DND-41 (cell line): ENCODE measurements at regions not wholly inside any gene's neighbourhood (a gene's known extent, or its start where the extent isn't known, plus 50 kb on each side); places are given as distances from the start of the nearest gene placed in this dataset.

Source experiments
- ATAC-seq: fragments of 200-7000 bp; cut with Tn5 transposase; 3 replicates; pipeline ENCODE4 v1.9.1; 2021; ENCODE audit warnings: low read depth; ENCODE audit not compliant: insufficient read depth
- DNase-seq: peaks from one replicate; pipeline ENCODE4 v3.0.0-alpha.2; 2020
- H2AFZ ChIP-seq: 2 replicates; pipeline ENCODE4 v1.6.0; 2012; ENCODE audit warnings: low read depth, low read length
- H3K27ac ChIP-seq: 2 replicates; pipeline ENCODE4 v1.5.1; 2012; ENCODE audit warnings: low read length, inconsistent platforms
- H3K27me3 ChIP-seq: fragments of 200-600 bp; sonication (generic); 2 replicates; pipeline ENCODE4 v1.6.0; 2012; ENCODE audit warnings: low read length, mild to moderate bottlenecking, inconsistent platforms; ENCODE audit not compliant: insufficient read depth, poor library complexity
- H3K36me3 ChIP-seq: 2 replicates; pipeline ENCODE4 v1.5.1; 2012; ENCODE audit warnings: low read length, inconsistent platforms; ENCODE audit not compliant: insufficient read depth
- H3K4me1 ChIP-seq: 2 replicates; pipeline ENCODE4 v1.5.1; 2012; ENCODE audit warnings: mild to moderate bottlenecking, low read length; ENCODE audit not compliant: insufficient read depth
- H3K4me2 ChIP-seq: 2 replicates; pipeline ENCODE4 v1.6.0; 2012; ENCODE audit warnings: mild to moderate bottlenecking, moderate library complexity, low read length, inconsistent platforms; ENCODE audit not compliant: insufficient read depth
- H3K4me3 ChIP-seq, 2 experiments: fragments of 200-600 bp in 1 of 2; shearing (Covaris generic) in 1 of 2; 2 replicates each; pipeline ENCODE4 v1.5.1; 2012 to 2016; ENCODE audit warnings: inconsistent platforms in 2 of 2, low read length in 2 of 2, mild to moderate bottlenecking in 2 of 2, low read depth in 1 of 2, moderate library complexity in 1 of 2
- H3K79me2 ChIP-seq: 2 replicates; pipeline ENCODE4 v1.6.0; 2012; ENCODE audit warnings: low read length, inconsistent platforms; ENCODE audit not compliant: insufficient read depth
- H3K9ac ChIP-seq: 2 replicates; pipeline ENCODE4 v1.6.0; 2012; ENCODE audit warnings: low read depth, mild to moderate bottlenecking, inconsistent platforms, low read length, moderate library complexity
- H3K9me3 ChIP-seq: 2 replicates; pipeline ENCODE4 v1.5.1; 2012; ENCODE audit warnings: low read length, moderate library complexity, mild to moderate bottlenecking, inconsistent platforms; ENCODE audit not compliant: insufficient read depth, severe bottlenecking
- H4K20me1 ChIP-seq: 2 replicates; pipeline ENCODE4 v1.6.0; 2012; ENCODE audit warnings: low read length; ENCODE audit not compliant: insufficient read depth
- EZH2 ChIP-seq: IDR thresholded peaks from 3 replicates; pipeline ENCODE4 v1.6.1; 2012; ENCODE audit warnings: borderline replicate concordance, low read depth, mild to moderate bottlenecking, moderate library complexity, low read length, inconsistent platforms; ENCODE audit not compliant: severe bottlenecking
- TF ChIP-seq, protein P1 (sequence below): IDR thresholded peaks from 2 replicates; pipeline ENCODE4 v1.5.1; 2012; ENCODE audit warnings: borderline replicate concordance, low read length, moderate library complexity, mild to moderate bottlenecking; ENCODE audit not compliant: poor library complexity, severe bottlenecking; ENCODE audit errors: extremely low read depth

DNA sequence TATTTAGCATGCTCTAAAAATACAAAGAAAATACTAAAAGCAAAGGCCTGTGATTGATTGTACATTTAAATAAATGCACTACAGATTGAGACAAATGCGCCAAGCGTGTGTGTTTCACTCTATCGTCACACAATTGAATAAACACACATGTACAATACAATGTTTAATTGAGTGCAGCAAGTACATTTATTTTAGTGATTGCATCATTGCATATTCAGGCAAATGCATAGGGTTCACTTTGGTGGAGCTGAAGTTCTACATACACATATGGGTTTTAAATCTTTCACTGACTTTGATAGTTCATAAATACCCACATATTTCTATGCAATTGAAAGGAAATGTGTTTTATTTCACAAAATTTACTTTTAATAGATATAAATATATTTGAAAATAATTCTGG, 750.6 kb upstream of the MMS22L start:
- DNase-seq (no peak), ATAC-seq (no peak)
- Histone ChIP-seq H3K9me3 (no peaks in the 10 kb centered on the region), H3K36me3 (no peaks in the 10 kb centered on the region), H3K4me1 (no peaks in the 10 kb centered on the region), H3K4me3 (no peak overlapping the region), H4K20me1 (no peaks in the 10 kb centered on the region), H3K9ac (no peak overlapping the region), H3K4me2 (no peak overlapping the region), H3K27me3 (no peaks in the 10 kb centered on the region), H3K27ac (no peak overlapping the region), H3K79me2 (no peaks in the 10 kb centered on the region), H2AFZ (no peak overlapping the region)
- TF ChIP-seq, protein P1, sequence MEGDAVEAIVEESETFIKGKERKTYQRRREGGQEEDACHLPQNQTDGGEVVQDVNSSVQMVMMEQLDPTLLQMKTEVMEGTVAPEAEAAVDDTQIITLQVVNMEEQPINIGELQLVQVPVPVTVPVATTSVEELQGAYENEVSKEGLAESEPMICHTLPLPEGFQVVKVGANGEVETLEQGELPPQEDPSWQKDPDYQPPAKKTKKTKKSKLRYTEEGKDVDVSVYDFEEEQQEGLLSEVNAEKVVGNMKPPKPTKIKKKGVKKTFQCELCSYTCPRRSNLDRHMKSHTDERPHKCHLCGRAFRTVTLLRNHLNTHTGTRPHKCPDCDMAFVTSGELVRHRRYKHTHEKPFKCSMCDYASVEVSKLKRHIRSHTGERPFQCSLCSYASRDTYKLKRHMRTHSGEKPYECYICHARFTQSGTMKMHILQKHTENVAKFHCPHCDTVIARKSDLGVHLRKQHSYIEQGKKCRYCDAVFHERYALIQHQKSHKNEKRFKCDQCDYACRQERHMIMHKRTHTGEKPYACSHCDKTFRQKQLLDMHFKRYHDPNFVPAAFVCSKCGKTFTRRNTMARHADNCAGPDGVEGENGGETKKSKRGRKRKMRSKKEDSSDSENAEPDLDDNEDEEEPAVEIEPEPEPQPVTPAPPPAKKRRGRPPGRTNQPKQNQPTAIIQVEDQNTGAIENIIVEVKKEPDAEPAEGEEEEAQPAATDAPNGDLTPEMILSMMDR, result no peak
- no peak for TF ChIP-seq EZH2

DNA sequence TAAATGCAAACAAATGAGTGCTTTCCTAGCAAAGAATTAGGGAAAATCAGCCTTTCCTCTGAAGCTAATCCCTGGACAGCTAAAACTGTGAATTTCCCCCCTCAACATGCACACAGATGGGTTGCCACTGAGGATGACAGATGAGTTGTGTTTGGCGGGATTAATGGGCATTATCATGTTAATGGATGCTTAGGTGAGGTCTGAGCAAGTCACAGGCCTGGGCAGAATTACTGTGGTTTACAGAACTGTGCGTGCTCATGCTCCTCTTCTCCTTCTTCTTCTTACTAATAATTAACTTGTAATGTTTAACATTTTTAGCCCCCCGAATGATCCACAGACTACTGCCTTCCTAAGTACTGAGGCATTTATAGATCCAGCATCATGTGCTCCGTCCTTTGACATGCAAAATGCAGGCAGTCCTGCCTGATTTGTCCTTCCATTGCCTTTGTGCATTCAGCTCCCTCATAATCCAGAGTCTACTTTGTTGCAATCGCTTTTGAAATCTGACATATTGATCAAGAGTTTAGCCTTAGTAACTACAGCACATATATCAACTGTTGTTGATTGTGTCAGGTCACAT, 753.4 kb upstream of the MMS22L start:
- no peak for TF ChIP-seq EZH2
- TF ChIP-seq, protein P1, result no peak
- Histone ChIP-seq H3K4me2 (no peak overlapping the region), H3K79me2 (no peaks in the 10 kb centered on the region), H3K27ac (no peak overlapping the region), H3K4me1 (no peaks in the 10 kb centered on the region), H3K4me3 (no peak overlapping the region), H3K36me3 (no peaks in the 10 kb centered on the region), H2AFZ (no peak overlapping the region), H3K9ac (no peak overlapping the region), H4K20me1 (no peaks in the 10 kb centered on the region), H3K9me3 (no peaks in the 10 kb centered on the region), H3K27me3 (no peaks in the 10 kb centered on the region)
- DNase-seq (no peak), ATAC-seq (no peak)

DNA sequence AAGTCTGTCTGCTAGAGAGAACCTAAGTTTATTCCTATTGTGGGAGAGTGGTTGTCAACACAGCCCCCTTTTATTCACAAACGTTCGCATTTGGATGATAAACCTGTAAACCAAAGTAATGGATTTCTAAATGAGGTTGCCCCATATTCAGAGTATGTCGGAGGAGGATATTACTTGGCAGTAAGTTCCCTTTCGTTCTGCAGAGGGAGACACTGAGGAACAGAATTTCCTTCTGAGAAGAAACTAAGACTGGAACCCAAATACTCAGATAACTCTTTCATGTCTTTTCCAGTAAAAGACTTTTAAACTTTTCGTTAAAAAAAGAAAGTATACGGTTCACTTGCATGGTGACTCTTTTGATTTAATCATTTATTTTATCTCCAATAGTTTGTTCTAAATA, 754.6 kb upstream of the MMS22L start:
- no peak overlapping the region for H3K27ac ChIP-seq
- H3K79me2 ChIP-seq, result no peaks in the 10 kb centered on the region
- no peak overlapping the region for H3K4me3 ChIP-seq
- no peaks in the 10 kb centered on the region for H3K27me3 ChIP-seq
- H4K20me1 ChIP-seq, result no peaks in the 10 kb centered on the region
- no peak overlapping the region for H3K4me2 ChIP-seq
- TF ChIP-seq, protein P1, result no peak
- no peak for TF ChIP-seq EZH2
- H3K9me3 ChIP-seq, result no peaks in the 10 kb centered on the region
- no peak for ATAC-seq
- no peak for DNase-seq
- no peak overlapping the region for H2AFZ ChIP-seq
- no peaks in the 10 kb centered on the region for H3K36me3 ChIP-seq
- H3K9ac ChIP-seq, result no peak overlapping the region
- no peaks in the 10 kb centered on the region for H3K4me1 ChIP-seq

DNA sequence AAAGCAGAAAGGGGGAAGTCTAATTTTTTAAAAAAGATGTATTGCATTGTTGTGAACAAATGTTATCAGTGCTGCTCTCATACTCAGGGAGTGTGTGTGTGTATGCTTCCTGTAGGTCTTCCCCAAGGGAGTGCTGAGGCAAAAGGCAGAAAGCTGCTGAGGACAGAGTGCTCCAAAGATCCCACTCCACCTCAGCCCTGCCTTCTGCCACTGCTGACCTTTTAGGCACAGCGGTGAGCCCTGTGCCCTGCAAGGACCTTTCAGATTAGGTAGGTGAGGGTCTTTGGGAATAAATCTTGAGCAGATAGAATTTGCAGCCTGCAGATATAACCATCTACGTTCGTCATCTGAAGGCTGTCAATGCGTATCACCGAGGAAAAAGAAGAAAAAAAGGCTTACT, 756.4 kb upstream of the MMS22L start:
- no peaks in the 10 kb centered on the region for H3K36me3 ChIP-seq
- H3K4me3 ChIP-seq, result no peak overlapping the region
- H3K27me3 ChIP-seq, result no peaks in the 10 kb centered on the region
- no peak overlapping the region for H2AFZ ChIP-seq
- H4K20me1 ChIP-seq, result no peaks in the 10 kb centered on the region
- DNase-seq (no peak), ATAC-seq (no peak)
- TF ChIP-seq, protein P1, result no peak
- TF ChIP-seq EZH2, result no peak
- H3K27ac ChIP-seq, result no peak overlapping the region
- H3K9ac ChIP-seq, result no peak overlapping the region
- H3K9me3 ChIP-seq, result no peaks in the 10 kb centered on the region
- no peak overlapping the region for H3K4me2 ChIP-seq
- no peaks in the 10 kb centered on the region for H3K79me2 ChIP-seq
- H3K4me1 ChIP-seq, result no peaks in the 10 kb centered on the region
